A673 (cell line): ENCODE measurements at regions not wholly inside any gene's neighbourhood (a gene's known extent, or its start where the extent isn't known, plus 50 kb on each side); places are given as distances from the start of the nearest gene placed in this dataset.

Source experiments
- BruUV-seq: library from RNA; stranded (reverse); fragments of 400-500 nt; replicated peaks from 2 replicates; lab custom pipeline; 2021; lab: Mats Ljungman, UMichigan
- CTCF ChIA-PET: fragments of 300-600 bp; sonication (Branson Sonifier 250); formaldehyde crosslinking; loops from one replicate; lab custom pipeline; 2022; ENCODE audit warnings: antibody characterized with exemption; lab: Charles Lee
- POLR2A ChIA-PET: fragments of 300-600 bp; sonication (Branson Sonifier 250); formaldehyde crosslinking; loops from one replicate; lab custom pipeline; 2022; ENCODE audit warnings: antibody characterized with exemption; ENCODE audit not compliant: low non-redundant PET; lab: Charles Lee
- DNase-seq: peaks from one replicate; pipeline ENCODE4 v3.0.0-alpha.2; 2015; ENCODE audit warnings: low spot score
- H3K27ac ChIP-seq: fragments of 200-600 bp; sonication (generic); 2 replicates; pipeline ENCODE4 v1.5.1; 2016; ENCODE audit warnings: mixed run types, low read depth, mild to moderate bottlenecking, mixed read lengths, antibody characterized with exemption, low read length; ENCODE audit not compliant: poor library complexity, severe bottlenecking
- H3K27me3 ChIP-seq: fragments of 200-600 bp; sonication (generic); replicated peaks from 2 replicates; pipeline ENCODE4 v1.6.1; 2017; ENCODE audit warnings: mixed run types, low read depth, mild to moderate bottlenecking, mixed read lengths, antibody characterized with exemption, low read length; ENCODE audit not compliant: insufficient read depth, poor library complexity
- H3K36me3 ChIP-seq: fragments of 200-600 bp; sonication (generic); 2 replicates; pipeline ENCODE4 v1.6.1; 2016; ENCODE audit warnings: mixed run types, mild to moderate bottlenecking, mixed read lengths, antibody characterized with exemption, low read length; ENCODE audit not compliant: insufficient read depth, poor library complexity, severe bottlenecking
- H3K4me1 ChIP-seq: fragments of 200-600 bp; sonication (generic); 2 replicates; pipeline ENCODE4 v1.6.1; 2017; ENCODE audit warnings: mixed run types, mild to moderate bottlenecking, mixed read lengths, antibody characterized with exemption, low read length; ENCODE audit not compliant: insufficient read depth, poor library complexity, severe bottlenecking
- H3K4me3 ChIP-seq: fragments of 200-600 bp; sonication (generic); 2 replicates; pipeline ENCODE4 v1.5.1; 2016; ENCODE audit warnings: low read depth, mixed run types, mild to moderate bottlenecking, mixed read lengths, low read length; ENCODE audit not compliant: poor library complexity, severe bottlenecking
- H3K9me3 ChIP-seq: fragments of 200-600 bp; sonication (generic); 2 replicates; pipeline ENCODE4 v1.6.1; 2016; ENCODE audit warnings: mixed run types, low read depth, mild to moderate bottlenecking, mixed read lengths, antibody characterized with exemption, low read length; ENCODE audit not compliant: poor library complexity, severe bottlenecking
- EZH2 ChIP-seq: fragments of 200-600 bp; sonication (generic); IDR thresholded peaks from 2 replicates; pipeline ENCODE4 v1.6.1; 2017; ENCODE audit warnings: borderline replicate concordance, low read depth, mild to moderate bottlenecking, mixed read lengths, antibody characterized with exemption, low read length; ENCODE audit not compliant: poor library complexity, severe bottlenecking
- intact Hi-C: fragments of 100-400 bp; cut with micrococcal nuclease; formaldehyde crosslinking; loops from one replicate; pipeline ENCODE4 v1.10.0; 2022; ENCODE audit not compliant: unreplicated experiment
- TF ChIP-seq, protein P1 (sequence below): fragments of 300-800, 200-600 bp; sonication (generic); conservative IDR thresholded peaks from 2 replicates; pipeline ENCODE4 v1.5.1; 2017; ENCODE audit warnings: low read depth, mild to moderate bottlenecking, antibody characterized with exemption, low read length, moderate library complexity, mixed read lengths

DNA sequence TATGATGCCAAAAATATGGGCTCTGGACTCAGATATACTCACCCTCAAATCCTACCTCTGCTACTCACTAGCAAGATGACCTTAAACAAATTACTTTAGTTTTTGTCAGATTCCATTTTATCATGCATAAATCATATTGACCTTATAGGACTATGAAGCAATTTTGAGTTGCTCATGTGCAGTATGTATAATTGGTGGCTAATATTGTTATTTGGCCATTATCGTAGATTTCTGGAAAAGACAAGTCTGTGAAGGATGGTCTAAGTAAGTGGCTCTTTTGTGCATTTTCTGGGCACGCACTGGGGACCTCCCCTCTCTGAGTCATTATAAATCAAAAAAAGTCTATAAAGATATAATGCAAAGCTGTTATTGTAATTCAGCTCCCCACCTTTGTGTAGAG is 393.0 kb downstream of the FGF10 start:
- TF ChIP-seq, protein P1, sequence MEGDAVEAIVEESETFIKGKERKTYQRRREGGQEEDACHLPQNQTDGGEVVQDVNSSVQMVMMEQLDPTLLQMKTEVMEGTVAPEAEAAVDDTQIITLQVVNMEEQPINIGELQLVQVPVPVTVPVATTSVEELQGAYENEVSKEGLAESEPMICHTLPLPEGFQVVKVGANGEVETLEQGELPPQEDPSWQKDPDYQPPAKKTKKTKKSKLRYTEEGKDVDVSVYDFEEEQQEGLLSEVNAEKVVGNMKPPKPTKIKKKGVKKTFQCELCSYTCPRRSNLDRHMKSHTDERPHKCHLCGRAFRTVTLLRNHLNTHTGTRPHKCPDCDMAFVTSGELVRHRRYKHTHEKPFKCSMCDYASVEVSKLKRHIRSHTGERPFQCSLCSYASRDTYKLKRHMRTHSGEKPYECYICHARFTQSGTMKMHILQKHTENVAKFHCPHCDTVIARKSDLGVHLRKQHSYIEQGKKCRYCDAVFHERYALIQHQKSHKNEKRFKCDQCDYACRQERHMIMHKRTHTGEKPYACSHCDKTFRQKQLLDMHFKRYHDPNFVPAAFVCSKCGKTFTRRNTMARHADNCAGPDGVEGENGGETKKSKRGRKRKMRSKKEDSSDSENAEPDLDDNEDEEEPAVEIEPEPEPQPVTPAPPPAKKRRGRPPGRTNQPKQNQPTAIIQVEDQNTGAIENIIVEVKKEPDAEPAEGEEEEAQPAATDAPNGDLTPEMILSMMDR = no peak
- TF ChIP-seq EZH2 = no peak
- no TSS peak for BruUV-seq
- Histone ChIP-seq H3K4me1 (no peaks in the 10 kb centered on the region), H3K27ac (no peak overlapping the region), H3K4me3 (no peak overlapping the region), H3K36me3 (no peaks in the 10 kb centered on the region), H3K27me3 (no peaks in the 10 kb centered on the region), H3K9me3 (no peaks in the 10 kb centered on the region)
- ChIA-PET POLR2A (no interaction called here), CTCF (no interaction called here)
- DNase-seq = no peak
- intact Hi-C loops = no loop called here

DNA sequence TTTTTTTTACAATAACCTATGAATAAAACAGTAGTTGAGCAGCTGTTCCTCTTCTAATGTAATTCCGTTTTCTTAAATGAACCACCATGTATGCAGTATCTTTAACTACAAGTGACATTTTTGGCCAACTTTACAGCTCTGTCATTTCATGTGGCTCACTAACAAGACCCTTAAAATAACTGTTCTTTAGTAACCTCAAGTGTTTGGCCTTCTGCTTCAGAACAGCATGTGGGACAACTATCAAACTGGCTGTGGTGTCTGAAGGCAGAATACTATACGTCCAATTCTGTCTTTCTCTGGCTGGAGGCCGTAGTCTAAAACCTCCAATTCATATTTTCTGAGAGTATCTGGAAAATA is 391.4 kb downstream of the NNT start:
- H3K36me3 ChIP-seq = no peaks in the 10 kb centered on the region
- H3K27me3 ChIP-seq = no peaks in the 10 kb centered on the region
- H3K4me1 ChIP-seq = no peaks in the 10 kb centered on the region
- intact Hi-C loops = no loop called here
- CTCF ChIA-PET = no interaction called here
- H3K27ac ChIP-seq = no peak overlapping the region
- no peaks in the 10 kb centered on the region for H3K9me3 ChIP-seq
- POLR2A ChIA-PET = no interaction called here
- no peak for DNase-seq
- no peak overlapping the region for H3K4me3 ChIP-seq
- no peak for TF ChIP-seq EZH2
- TF ChIP-seq, protein P1 = no peak
- no TSS peak for BruUV-seq

DNA sequence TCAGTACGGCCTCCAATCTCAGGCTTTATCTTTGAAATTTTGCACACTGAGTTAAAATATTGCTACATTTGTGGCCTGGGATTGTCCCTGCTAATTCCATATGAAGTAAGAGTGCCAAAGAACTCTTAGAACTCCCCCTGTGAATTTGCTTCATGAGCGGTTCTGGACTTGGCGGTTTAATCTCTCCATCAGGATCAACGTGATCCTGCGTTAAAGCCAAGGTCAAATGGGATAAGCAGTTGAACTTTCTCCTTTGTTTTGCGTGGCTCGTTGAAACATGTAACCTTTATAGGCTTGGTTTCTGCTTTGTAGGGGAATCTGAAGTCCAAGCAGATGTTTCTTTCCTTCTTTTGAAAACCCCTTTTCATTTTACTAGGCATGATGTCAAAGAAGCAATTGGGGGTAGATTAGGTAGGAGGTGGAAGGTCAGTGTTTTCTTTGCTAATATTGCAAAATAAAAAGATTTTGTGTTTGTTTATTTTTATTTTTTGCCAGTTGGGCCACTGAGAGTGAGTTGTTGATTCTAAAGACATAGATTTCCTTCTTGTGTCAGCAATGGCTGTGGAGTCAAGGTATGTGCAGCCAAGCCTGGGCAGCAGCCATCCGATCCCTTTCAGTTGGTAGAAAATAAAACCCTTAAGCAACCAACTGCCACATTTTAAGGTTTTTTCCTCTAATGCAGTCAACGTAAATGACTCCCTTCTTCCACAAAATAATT is 390.8 kb downstream of the NNT start:
- no peaks in the 10 kb centered on the region for H3K27me3 ChIP-seq
- ChIA-PET POLR2A (no interaction called here), CTCF (no interaction called here)
- no TSS peak for BruUV-seq
- TF ChIP-seq, protein P1 = no peak
- TF ChIP-seq EZH2 = no peak
- no peaks in the 10 kb centered on the region for H3K4me1 ChIP-seq
- no peaks in the 10 kb centered on the region for H3K9me3 ChIP-seq
- intact Hi-C loops = no loop called here
- no peak for DNase-seq
- no peak overlapping the region for H3K4me3 ChIP-seq
- no peak overlapping the region for H3K27ac ChIP-seq
- no peaks in the 10 kb centered on the region for H3K36me3 ChIP-seq
